SHP77 (cell line): ENCODE measurements at regions not wholly inside any gene's neighbourhood (a gene's known extent, or its start where the extent isn't known, plus 50 kb on each side); places are given as distances from the start of the nearest gene placed in this dataset.

ENCODE experiments used
- DNase-seq, 2 experiments: peaks; one replicate each; lab custom pipeline; 2025; lab: John Stamatoyannopoulos, UW

DNA sequence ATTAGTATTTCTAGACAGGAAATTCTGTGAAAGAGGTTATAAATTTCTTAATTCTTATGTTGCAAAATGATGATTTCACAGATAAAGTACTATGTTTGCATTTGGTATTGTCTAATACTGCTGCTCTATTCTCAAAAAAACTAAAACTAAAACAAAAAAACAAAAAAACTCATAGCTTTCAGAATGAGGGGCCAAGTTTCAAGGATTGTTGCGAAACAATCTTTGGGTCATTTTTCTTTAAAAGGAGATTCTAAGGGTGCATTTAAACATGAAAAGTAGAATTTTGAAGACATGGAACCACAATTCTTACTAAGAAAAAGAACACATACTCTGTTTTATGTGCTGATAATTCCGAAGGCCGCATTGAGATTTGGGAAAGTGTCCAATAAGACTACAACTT is 645.1 kb downstream of the ADGRL2 start:
- no peak for DNase-seq

DNA sequence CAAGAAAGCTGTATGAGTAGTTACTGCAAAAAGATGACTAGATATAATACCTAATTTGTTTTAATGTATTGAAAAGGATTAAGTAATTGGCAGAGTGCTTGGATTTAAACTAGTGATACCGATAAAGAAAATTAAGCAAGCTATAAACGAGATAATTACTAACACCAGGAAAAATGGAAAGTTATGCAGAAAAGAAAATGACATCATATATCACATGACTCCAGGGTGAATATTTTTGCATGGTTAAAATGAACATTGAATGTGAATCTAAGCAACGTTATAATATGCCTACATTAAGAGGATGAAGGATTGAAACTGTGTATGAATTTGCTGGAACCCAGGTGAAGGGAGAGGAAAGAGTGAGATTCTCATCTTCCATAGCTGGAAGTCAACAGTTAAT is 644.4 kb downstream of the ADGRL2 start:
- DNase-seq, result no peak

DNA sequence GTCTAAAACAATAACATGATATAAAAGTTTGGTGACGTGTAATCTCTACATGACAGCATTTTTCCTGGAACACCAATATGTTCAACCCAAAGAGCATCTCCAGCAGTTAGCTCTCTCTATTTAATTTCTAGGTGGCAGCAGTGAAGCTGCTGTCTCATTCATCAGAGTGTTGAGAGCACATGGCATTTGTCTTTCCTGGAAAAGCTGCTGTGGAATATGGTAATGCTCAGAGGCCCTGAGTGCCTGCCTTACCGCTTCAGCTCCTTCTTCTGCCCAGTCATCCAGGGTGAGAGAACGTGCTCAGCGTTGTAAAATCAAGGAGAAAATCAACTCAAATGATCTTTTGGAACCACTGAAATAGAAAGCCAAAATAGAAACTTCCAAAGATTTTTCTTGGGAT is 640.7 kb downstream of the ADGRL2 start:
- DNase-seq, result peak; percentile 7 to 10

DNA sequence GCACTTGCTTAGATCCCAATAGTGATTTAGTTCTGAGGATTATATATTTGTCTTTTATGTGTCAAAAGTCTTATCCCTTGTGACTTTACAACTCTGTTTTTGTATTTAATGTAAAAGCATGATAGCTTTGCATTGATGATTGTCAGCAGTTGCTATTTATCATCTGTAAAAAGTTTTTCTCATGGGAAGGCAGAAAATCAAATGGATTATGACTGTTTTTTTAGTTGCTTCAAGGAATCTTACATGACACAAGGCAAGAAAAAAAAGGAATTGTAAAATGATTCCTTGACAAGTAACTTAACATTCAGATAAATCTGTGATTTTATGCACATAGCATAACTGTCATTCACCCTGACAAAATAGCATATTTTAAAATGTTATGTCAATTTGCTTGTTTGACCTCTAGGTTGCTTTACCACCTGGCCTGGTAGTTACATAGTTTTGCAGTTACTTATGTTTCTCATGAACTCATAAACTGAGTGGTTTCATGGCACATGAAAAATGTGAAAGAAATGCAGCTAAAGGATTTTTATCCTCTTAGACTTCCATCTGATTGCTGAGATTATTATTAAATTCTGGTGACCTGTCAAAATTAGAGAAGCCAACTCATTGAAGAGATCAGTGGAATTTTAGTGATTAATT is 622.6 kb downstream of the ADGRL2 start:
- no peak for DNase-seq

DNA sequence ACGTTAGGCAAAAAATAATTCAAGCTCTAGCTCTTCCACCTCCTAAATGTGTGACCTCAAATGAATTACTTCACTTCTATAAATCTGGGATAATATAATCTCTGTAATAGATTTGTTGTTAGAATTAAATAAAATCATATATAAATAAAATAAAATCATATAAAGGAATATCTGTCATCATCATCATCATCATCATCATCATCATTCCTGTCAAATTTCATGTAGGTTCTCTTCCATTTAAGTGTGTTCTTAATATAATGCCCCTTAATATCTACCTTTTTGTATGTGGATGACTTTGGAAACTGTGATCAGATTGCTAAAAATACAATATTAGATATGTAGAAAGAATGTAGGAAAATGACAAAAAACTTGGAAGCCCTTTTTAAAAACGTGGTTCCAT is 621.0 kb downstream of the ADGRL2 start:
- no peak for DNase-seq

DNA sequence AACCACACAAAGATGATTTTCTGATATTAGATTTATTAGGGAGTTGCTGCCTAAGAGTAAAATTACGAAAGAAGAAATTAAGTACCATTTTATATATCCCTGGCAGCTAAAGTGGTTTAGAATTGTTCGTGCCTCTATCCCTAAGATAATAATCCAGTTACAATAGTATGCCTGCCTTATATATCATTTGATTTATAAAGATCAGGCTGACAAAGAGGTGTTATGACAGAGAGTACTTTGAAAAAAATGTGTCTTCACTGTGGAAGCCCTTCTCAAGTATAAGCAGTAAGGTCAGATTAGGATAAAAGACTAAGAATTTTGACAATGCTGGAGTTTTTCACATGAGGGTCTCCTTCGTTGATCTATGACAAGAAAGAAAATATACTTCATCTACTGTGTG is 619.9 kb downstream of the ADGRL2 start:
- no peak for DNase-seq

DNA sequence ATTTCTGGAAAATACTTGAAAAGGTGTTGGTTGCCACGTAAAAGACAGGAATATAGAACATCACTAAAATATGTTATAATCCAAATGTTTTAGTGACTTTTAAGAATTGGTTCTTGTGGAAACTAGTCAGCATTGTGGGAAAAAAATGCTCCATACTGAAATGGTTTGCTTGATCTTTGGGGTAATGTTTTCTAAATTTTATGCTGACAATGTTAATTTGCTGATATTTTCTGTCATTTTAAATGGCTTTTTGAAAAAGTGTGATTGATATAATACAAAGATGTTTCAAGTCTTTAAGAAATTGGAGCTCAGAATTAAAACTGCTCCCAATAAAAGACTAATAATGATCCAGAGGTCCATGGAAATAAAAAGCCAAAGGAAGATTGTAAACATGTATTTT is 610.9 kb downstream of the ADGRL2 start:
- no peak for DNase-seq

DNA sequence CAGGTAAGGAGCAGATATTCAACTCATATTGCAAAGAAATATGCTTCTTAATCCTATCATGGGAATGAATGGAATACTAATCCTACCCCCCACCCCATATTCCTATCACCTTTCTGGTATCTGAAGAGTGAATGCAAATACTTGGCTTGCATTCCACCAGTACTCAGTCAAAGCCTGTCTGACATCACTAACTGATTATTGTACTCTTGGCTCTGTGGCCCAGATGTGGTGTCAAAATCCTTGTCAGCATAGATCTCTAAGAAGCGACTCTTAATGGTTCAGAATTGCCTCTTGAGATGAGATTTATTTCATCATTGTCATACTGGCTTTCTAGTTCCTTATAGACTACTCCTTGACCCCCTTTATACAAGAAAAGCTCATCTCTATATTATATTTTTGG is 604.6 kb downstream of the ADGRL2 start:
- DNase-seq, result no peak

DNA sequence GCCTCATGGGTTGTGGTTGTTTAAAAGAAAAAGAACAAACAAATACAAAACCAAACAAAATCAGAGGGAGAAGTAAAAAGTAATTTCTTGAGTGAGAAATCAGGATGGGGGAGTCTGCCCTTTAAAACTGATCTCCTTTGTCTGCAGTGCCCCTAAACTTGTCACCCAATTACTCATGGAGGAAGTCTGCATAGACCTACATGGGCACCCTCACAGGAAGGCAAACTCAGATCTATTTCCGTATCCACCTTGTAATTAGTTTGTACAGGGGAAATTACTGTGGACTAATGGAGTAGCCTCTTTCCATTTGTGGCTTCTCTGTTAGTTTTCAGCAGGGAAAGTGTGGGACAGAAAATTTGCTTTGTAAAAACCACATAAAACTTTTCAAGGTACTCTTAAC is 600.4 kb downstream of the ADGRL2 start:
- no peak for DNase-seq

DNA sequence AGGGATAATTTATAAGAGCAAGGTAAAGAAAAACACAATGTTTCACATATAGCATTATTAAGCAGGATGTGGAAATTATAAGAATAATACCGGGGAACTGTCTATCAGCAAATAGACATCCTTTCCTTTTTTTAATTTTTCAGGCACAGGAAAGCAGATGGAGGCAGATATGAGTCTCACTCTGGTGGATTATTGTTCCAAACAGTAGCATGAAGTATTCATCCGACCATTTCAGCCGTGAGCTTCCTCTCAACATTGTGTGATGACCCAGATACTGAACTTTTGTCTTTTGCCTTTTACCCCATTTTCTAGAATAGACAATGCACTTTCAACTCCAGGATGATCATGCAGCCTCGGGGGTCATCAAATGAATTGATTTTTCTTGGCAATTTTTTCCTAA is 599.8 kb downstream of the ADGRL2 start:
- DNase-seq, result no peak

DNA sequence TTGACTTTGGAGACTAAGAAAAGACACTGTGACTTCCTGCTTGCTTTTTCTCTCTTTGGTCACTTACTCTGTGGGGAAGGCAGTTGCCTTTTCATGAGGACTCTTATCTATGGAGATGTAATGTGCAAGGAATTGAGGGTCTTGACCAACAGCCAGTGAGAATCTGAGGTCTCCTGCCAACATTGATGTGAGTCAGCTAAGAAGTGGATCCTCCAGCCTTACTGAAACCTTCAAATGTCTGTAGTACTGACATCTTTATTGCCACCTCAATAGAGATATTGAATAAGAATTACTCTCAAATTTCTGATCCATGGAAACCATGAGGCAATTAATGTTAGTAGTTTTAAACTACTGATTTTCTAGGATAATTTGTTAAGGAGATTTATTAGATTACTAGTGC is 598.4 kb downstream of the ADGRL2 start:
- no peak for DNase-seq

DNA sequence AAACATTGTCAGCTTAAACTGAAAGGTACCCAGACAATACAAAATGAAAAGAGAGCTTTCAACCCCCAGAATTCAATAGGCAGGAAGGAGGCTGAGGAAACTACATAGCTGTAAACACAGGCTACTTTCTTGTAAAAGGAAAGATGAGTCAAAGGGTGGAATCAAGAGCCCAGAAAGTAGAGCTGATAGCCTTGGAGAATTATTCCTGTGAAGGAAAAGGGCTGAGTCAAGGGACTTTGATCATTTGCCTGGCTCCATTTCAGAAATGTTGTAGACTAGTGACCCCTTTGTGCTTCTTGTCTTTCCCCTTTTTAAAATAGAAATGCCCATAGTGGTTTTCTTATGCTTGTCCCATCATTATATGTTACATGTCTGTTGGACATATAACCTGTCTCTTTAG is 597.6 kb downstream of the ADGRL2 start:
- DNase-seq, result no peak

DNA sequence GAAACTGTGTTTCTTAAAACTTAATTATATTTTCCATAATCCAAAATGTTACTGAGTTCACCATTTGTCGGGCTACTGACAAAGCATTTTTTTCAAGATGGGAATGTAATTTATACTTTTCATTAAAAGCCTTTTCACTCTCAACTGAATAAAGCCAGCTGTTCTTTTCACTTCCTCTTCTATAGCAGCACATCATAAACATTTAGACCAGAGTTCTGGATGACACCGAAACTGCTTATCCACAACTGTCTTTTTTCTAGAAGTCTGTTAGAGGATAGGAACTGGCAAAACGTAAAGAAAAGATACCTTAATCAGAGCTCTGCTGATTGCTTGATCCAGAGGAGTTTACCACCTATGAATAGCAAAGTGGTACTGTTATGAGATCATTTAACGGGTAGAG is 594.7 kb downstream of the ADGRL2 start:
- no peak for DNase-seq

DNA sequence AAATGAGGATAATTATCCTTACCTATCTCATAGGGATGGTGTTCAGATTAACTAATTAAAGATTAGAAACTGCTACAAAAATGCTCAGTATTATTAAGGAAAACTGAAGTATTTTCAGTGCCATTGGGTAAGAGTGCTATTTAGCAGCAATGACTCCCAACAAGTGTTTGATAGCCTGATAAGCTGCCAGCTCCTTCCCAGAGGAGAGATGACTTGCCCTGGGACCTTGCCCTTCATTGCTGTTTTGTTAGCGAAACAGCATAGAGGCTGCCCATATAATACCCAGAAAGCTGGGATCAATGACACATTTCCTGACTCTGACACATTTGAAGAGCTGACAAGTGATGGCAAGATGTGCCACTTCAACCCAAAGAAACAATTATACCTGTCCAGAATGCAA is 592.2 kb downstream of the ADGRL2 start:
- no peak for DNase-seq

DNA sequence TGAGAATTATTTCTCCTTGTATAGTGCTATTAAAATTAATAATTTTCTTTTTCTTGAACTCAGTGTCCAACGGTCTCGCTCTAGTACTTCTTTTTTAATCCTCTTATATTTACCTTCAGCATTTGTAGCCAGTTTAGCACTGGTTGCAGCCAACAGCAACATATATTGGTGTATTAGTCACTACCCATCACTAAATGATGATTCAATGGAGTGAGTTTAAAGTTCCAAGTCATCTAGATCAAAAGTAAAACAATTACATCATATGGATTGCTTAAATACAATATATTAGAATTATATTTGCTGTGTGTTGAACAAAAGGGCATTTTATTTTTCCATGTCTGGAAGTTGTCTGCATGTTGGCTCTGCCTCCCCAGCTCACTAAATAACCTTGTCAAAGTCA is 591.8 kb downstream of the ADGRL2 start:
- DNase-seq, result no peak

DNA sequence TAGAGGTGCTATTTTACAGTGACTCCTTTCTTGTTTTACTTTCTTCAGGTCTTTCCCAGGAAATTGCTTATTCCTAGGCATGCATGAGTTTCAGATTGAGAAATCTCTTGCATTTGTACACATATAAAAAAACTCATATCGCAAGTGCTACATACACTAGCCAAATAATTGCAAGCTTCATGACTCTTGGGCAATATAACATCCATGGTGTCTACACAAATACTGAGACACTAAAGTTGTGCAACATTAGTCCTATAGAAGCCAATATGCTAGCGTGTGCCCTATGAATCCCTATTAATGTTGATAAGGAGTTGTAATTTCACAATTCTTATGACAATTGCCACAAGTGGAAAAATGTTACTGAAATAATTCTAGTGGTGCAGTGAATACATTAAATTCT is 591.0 kb downstream of the ADGRL2 start:
- no peak for DNase-seq

DNA sequence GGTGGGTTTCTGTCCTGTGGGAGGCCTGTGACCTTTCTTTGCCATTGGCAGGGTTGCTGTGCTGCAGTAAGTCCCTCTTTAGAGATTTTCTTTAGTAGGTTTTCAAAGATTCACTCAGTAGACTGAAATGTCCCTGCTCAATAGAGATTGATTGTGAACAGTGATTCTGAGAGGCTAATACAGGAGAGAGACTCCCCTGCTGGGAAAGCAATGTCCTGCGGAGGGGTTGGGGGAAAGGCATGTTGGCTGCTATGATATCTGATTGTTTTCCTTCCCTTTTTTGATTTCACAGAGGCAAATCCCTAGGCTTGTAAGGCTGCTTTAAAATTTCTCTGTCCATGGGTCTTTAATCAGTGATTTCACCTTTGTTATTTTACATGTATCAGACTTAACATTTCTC is 589.9 kb downstream of the ADGRL2 start:
- no peak for DNase-seq

DNA sequence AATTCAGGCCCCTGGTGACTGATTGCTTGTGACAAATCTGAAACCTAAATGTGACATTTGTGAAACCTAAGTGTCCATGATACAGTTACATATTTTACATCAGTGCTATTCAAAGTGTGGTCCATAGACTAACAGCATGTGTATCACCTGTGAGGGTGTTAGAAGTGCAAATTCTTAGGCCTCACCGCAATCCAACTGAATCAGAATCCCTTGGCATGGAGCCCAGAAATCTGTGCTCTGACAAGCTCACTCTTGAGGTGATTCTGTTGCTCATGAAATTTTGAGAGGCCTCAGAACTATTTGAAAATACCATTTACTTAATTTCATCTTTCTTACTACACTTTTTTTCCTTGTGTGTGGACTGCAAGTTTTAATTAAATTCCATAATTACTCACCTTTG is 587.9 kb downstream of the ADGRL2 start:
- DNase-seq, result peak; percentile 29 to 39

DNA sequence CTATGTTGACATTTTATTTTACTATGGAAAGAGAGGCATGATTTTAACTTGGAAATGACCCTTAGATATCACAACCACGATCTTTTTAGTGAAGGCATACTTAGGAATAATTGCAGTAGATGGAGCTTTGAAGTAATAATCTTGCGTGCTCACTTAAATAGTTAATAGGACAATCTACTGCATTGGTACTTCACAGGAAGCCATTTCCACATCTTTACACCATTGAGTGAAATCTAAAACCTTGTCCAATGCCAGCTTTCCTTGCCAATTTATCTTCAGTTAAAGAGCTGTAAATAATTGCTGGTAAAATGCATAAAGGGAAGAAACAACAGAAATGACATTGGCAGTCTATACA is 586.3 kb downstream of the ADGRL2 start:
- DNase-seq, result no peak

DNA sequence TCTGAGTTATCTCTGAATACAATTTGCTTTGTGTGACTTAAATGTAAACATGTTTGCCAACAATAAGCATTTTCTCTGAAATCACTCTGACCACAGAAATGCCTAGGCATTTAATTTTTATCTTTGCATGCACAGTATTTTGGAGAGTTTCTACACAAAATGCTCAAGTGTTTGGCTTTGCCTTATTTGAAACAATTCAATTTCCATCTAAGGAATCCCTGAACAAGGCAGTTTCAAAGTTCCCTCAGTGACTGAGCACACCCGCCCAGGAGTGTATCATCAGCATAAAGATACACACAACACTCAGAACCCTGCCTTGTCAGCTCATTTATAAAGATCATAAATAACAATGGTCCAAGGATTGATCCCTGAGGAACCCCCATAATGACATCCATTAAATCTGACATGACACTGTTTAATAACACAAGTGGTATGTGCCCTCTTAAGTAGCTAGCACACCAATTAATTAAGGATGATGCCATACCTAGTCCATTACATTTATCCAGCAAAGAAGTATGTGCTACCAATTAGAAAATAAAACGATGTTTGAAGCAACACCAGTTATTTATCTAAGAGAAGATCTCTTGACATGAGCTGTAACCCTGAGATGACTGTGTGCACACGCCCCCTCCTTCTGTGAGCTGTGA is 585.8 kb downstream of the ADGRL2 start:
- DNase-seq, result no peak

DNA sequence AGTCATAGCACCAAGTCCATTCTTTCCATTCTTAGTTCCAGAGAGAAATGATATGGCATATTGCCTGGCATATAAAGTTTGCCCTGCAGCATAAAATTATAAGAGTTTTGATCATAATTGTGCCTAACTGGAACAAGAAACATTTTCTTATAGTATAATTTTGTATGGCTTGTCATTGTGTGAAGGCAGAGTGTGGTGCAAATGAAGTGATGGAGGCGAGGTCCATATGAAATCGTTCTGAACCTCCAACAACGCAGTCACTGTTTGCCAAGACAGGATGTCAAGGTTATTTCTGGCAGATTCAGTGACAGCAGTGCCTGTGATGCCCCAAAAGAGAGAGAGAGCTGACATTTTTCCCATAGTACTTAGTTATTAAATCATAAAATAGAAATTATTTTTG is 584.0 kb downstream of the ADGRL2 start:
- no peak for DNase-seq

DNA sequence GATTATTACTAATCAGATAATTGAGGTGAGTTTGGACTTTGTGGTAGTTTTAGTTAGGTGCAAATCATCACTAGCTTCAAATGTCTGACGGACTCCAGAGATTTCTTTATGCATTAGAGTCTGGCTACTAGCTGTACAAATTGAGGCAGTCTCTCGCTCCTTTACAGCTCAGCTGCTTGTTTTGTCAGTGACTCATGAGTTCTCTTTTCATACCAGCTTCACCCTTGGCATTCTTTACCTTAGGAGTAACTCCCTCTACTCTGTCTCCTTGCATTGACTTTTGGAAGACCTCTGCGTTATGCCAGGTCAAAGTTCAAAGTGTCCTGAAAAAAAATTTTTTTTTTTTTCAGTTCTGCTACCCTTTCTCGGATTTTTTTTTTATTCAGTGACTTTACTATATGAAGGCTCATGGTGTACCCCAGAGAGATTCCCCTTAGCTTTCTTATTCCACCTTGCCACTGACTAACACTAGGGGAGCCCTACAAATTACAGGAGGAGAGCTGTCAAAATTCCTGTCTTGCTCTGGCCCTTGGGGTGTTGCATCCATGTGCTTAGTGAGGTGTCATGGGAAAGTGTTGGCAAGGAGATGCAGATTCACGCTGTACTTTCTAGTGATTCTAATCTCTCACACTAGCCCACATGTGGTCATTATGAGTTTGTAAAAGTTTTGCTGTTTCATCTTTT is 576.6 kb downstream of the ADGRL2 start:
- DNase-seq, result no peak

DNA sequence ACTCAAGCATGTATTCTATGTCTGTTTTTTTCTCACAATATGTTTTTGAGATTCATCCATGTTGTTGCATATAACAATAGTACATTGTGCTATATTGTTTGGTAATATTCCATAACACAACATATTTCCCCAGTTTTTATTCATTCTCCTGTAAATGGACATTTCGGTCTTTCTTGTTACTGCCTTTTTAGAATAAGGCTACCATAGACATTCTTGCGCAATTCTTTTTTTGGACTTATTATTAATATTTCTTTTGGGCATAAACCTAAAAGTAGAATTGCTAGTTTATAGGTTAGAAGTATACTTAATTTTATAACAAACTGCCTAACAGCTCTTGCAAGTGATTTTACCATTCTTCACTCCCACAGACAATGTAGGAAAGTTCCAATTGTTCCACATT is 573.0 kb downstream of the ADGRL2 start:
- DNase-seq, result no peak
